GM12872 (cell line): ENCODE measurements at regions not wholly inside any gene's neighbourhood (a gene's known extent, or its start where the extent isn't known, plus 50 kb on each side); places are given as distances from the start of the nearest gene placed in this dataset.

Experiments used
- TF ChIP-seq, protein P1 (sequence below): IDR thresholded peaks from 3 replicates; pipeline ENCODE4 v1.5.1; 2011; ENCODE audit warnings: low read depth, mild to moderate bottlenecking, low read length, moderate library complexity; ENCODE audit not compliant: insufficient read depth

- TF ChIP-seq, protein P1, sequence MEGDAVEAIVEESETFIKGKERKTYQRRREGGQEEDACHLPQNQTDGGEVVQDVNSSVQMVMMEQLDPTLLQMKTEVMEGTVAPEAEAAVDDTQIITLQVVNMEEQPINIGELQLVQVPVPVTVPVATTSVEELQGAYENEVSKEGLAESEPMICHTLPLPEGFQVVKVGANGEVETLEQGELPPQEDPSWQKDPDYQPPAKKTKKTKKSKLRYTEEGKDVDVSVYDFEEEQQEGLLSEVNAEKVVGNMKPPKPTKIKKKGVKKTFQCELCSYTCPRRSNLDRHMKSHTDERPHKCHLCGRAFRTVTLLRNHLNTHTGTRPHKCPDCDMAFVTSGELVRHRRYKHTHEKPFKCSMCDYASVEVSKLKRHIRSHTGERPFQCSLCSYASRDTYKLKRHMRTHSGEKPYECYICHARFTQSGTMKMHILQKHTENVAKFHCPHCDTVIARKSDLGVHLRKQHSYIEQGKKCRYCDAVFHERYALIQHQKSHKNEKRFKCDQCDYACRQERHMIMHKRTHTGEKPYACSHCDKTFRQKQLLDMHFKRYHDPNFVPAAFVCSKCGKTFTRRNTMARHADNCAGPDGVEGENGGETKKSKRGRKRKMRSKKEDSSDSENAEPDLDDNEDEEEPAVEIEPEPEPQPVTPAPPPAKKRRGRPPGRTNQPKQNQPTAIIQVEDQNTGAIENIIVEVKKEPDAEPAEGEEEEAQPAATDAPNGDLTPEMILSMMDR: no peak
These were observed 214.2 kb downstream of the SPATA31D1 start for GRCh38 chr9:82202808-82203207.

DNA sequence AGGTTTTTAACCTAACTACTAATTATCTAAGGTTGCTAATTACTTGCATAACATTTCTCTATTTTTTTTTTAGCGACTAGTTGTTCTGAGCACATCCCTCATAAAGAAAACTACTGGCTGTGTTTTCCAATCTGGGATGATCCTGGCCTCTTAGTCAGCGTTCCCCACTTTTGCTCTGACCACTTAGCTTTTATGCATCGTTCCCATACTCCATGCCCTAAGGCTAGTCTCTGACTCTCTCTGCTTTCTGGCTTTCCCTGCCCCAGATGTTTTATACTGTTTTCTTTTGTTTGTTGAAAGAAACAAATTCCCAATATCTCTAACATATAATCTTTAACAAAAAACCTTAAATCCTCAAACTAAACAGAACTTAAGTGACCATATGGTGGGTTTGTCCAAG, 217.9 kb downstream of the SPATA31D1 start:
- TF ChIP-seq, protein P1: no peak

GRCh38 chr9:82206946-82207345, 218.4 kb downstream of the SPATA31D1 start:
- TF ChIP-seq, protein P1: no peak

DNA sequence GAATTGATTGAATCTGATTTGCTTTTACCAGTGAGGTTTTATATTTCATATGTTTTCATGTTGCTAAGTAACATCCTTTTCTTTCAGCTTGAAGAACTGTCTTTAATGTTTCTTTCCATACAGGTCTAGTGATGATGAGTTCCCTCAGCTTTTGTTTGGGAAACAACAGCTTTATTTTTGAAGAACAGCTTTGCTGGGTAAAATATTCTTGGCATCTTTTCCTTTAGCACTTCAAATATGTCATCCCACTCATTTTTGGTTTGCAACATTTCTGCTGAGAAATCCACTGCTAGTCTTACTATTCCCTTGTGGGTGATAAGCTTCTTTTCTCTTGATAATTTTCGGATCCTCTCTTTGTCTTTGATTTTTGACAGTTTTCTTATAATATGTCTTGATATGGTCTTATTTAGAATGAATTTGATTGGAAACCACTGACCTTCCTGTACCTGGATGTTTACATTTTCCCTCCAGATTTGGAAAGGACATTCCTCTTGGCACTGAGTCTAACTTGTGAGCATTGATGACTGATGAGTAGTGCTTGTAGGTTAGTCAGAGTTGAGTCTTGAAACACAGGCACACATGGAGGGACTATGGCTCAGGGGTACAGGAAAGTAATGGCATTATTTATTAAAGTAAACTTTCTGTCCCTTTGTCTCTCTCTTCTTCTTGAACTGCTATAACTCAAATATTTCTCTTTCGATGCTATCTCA, 220.3 kb downstream of the SPATA31D1 start:
- TF ChIP-seq, protein P1: no peak

DNA sequence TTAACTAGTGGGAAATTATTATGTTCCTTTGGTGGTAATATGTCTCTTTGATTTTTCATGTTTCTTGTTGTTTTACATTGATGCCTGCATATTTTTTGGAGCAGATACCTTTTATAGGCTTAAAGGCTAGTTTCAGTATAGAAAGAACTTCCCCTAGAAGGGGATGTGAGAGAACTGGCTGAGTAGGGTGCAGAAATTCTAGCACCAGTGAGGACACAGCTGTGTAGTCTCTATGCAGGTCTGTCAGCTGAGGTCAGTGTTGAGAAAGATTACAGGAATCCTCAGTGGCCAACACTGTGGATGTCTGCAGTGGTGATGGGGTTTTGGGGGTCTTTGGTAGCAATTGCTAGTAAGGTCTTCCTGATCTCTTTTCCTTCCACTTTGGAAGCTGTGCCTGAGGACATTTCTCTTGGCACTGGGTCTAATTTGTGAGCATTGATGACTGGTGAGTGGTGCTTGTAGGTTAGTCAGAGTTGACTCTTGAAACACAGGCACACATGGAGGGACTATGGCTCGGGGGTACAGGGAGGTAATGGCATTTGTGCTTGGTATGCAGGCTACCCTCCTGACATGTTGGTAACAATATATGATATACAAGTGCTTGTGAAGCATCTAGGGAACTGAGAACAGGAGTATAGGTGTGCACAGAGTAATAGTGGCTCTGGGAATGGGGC, 221.4 kb downstream of the SPATA31D1 start:
- TF ChIP-seq, protein P1: no peak

- TF ChIP-seq, protein P1: no peak
These were observed 224.3 kb downstream of the SPATA31D1 start for GRCh38 chr9:82212885-82213284.

DNA sequence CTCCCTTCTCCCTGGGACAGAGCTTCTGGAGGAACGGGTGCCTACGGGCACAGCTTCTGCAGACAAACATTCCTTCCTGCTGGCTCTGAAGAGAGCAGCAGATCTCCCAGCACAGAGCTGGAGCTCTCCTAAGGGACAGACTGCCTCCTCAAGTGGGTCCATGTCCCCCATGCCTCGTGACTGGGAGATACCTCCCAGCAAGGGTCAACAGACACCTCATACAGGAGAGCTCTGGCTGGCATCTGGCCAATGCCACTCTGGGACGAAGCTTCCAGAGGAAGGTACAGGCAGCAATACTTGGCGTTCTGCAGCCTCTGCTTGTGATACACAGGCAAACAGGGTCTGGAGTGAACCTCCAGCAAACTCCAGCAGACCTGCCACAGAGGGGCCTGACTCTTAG, 227.9 kb downstream of the SPATA31D1 start:
- TF ChIP-seq, protein P1: no peak
